H1 (cell line): ENCODE measurements at regions not wholly inside any gene's neighbourhood (a gene's known extent, or its start where the extent isn't known, plus 50 kb on each side); places are given as distances from the start of the nearest gene placed in this dataset.

Experiments used
- CTCF ChIA-PET: fragments of 300-600 bp; sonication (Branson Sonifier 250); formaldehyde crosslinking; loops from one replicate; lab custom pipeline; 2021; ENCODE audit not compliant: partially characterized antibody; lab: Charles Lee
- POLR2A ChIA-PET: fragments of 300-600 bp; sonication (Branson Sonifier 250); formaldehyde crosslinking; loops from one replicate; lab custom pipeline; 2021; ENCODE audit warnings: inconsistent platforms; ENCODE audit not compliant: partially characterized antibody; lab: Charles Lee
- DNase-seq, 2 experiments: peaks; one replicate each; pipeline versions ENCODE4 v3.0.0 to v3.0.0-alpha.2; 2010 to 2022; ENCODE audit warnings: low spot score in 2 of 2, low read depth in 1 of 2, mixed read lengths in 1 of 2
- FAIRE-seq: peaks from 2 replicates; lab custom pipeline; 2011; peaks lifted over from hg19 to GRCh38; lab: Jason Lieb, UNC
- H2AFZ ChIP-seq: 2 replicates; pipeline ENCODE4 v1.8.1; 2012; ENCODE audit warnings: low read length, inconsistent platforms
- H2AK5ac ChIP-seq: 2 replicates; pipeline ENCODE4 v1.6.1; 2013; ENCODE audit warnings: low read depth, low read length
- H2BK120ac ChIP-seq: replicated peaks from 2 replicates; pipeline ENCODE3; 2013; ENCODE audit warnings: low read depth, low read length, inconsistent platforms
- H2BK12ac ChIP-seq: 2 replicates; pipeline ENCODE4 v1.6.1; 2013; ENCODE audit warnings: low read depth, low read length
- H2BK15ac ChIP-seq: 2 replicates; pipeline ENCODE4 v1.6.1; 2013; ENCODE audit warnings: low read length
- H2BK20ac ChIP-seq: 2 replicates; pipeline ENCODE4 v1.6.1; 2013; ENCODE audit warnings: low read length
- H2BK5ac ChIP-seq: 2 replicates; pipeline ENCODE4 v1.6.1; 2013; ENCODE audit warnings: low read depth, low read length
- H3K14ac ChIP-seq: 2 replicates; pipeline ENCODE4 v1.6.1; 2013; ENCODE audit warnings: inconsistent platforms; ENCODE audit not compliant: insufficient read length
- H3K18ac ChIP-seq: 2 replicates; pipeline ENCODE4 v1.6.1; 2013; ENCODE audit warnings: low read length; ENCODE audit errors: extremely low read depth
- H3K23ac ChIP-seq: 2 replicates; pipeline ENCODE4 v1.6.1; 2013; ENCODE audit warnings: inconsistent platforms; ENCODE audit not compliant: insufficient read length
- H3K23me2 ChIP-seq: 2 replicates; pipeline ENCODE4 v1.6.1; 2013; ENCODE audit warnings: low read depth, low read length
- H3K27ac ChIP-seq: 2 replicates; pipeline ENCODE4 v1.6.1; 2011; ENCODE audit warnings: low read depth, low read length, inconsistent platforms
- H3K27me3 ChIP-seq, 4 experiments: replicated peaks in 1 of 4; 1 replicate in 1 of 4; 2 replicates in 3 of 4; pipeline versions ENCODE4 v1.6.1 to v1.8.1; 2011 to 2013; ENCODE audit warnings: low read length in 3 of 4, mild to moderate bottlenecking in 3 of 4, inconsistent platforms in 2 of 4, mixed read lengths in 2 of 4, moderate library complexity in 1 of 4; ENCODE audit not compliant: control insufficient read depth in 3 of 4, insufficient read depth in 3 of 4; ENCODE audit errors: extremely low read depth in 1 of 4
- H3K36me3 ChIP-seq, 4 experiments: 2 replicates each; pipeline versions ENCODE4 v1.6.1 to v1.8.1; 2011 to 2013; ENCODE audit warnings: mild to moderate bottlenecking in 4 of 4, low read length in 3 of 4, moderate library complexity in 2 of 4, control low read depth in 1 of 4, inconsistent platforms in 1 of 4; ENCODE audit not compliant: insufficient read depth in 4 of 4, control insufficient read depth in 2 of 4
- H3K4ac ChIP-seq: replicated peaks from 2 replicates; pipeline ENCODE3; 2013; ENCODE audit warnings: low read length, low read depth, mixed read lengths, inconsistent platforms; ENCODE audit not compliant: insufficient read length
- H3K4me1 ChIP-seq, 4 experiments: replicated peaks in 1 of 4; 1 replicate in 1 of 4; 2 replicates in 3 of 4; pipeline versions ENCODE4 v1.6.1 to v1.8.1; 2011 to 2013; ENCODE audit warnings: low read length in 3 of 4, inconsistent platforms in 2 of 4, mixed read lengths in 1 of 4; ENCODE audit not compliant: insufficient read depth in 4 of 4, control insufficient read depth in 3 of 4
- H3K4me2 ChIP-seq, 2 experiments: 2 replicates each; pipeline versions ENCODE4 v1.6.1 to v1.8.1; 2011 to 2013; ENCODE audit warnings: low read depth in 2 of 2, low read length in 2 of 2, control low read depth in 1 of 2, inconsistent platforms in 1 of 2, mild to moderate bottlenecking in 1 of 2; ENCODE audit not compliant: insufficient read depth in 1 of 2
- H3K4me3 ChIP-seq, 4 experiments: fragments of 200-600, 300-600 bp in 1 of 4; sonication (generic), shearing (Covaris generic), sonication (Bioruptor Twin) in 1 of 4; 2 replicates each; pipeline versions ENCODE4 v1.5.1 to v1.8.1; 2011 to 2016; ENCODE audit warnings: low read length in 4 of 4, low read depth in 3 of 4, control low read depth in 2 of 4, inconsistent platforms in 2 of 4, mild to moderate bottlenecking in 2 of 4, mixed read lengths in 1 of 4, moderate library complexity in 1 of 4; ENCODE audit not compliant: insufficient read depth in 2 of 4; ENCODE audit errors: extremely low read depth in 1 of 4
- H3K56ac ChIP-seq: replicated peaks from 2 replicates; pipeline ENCODE3; 2013; ENCODE audit warnings: low read depth, mild to moderate bottlenecking, mixed read lengths, low read length, inconsistent platforms; ENCODE audit not compliant: insufficient read length
- H3K79me1 ChIP-seq: 2 replicates; pipeline ENCODE4 v1.6.1; 2013; ENCODE audit warnings: low read depth, low read length, control low read depth
- H3K79me2 ChIP-seq, 2 experiments: 2 replicates each; pipeline versions ENCODE4 v1.6.1 to v1.8.1; 2012 to 2013; ENCODE audit warnings: low read length in 2 of 2, mild to moderate bottlenecking in 2 of 2, inconsistent platforms in 1 of 2; ENCODE audit not compliant: insufficient read depth in 2 of 2, control insufficient read depth in 1 of 2
- H3K9ac ChIP-seq, 4 experiments: replicated peaks in 1 of 4; 1 replicate in 1 of 4; 2 replicates in 3 of 4; pipeline versions ENCODE4 v1.6.1 to v1.8.1; 2011 to 2013; ENCODE audit warnings: low read depth in 3 of 4, low read length in 3 of 4, control low read depth in 2 of 4, mild to moderate bottlenecking in 2 of 4, moderate library complexity in 2 of 4, inconsistent platforms in 1 of 4; ENCODE audit errors: extremely low read depth in 1 of 4
- H3K9me3 ChIP-seq, 2 experiments: 2 replicates each; pipeline versions ENCODE4 v1.6.1 to v1.8.1; 2012 to 2013; ENCODE audit warnings: mild to moderate bottlenecking in 2 of 2, moderate library complexity in 2 of 2, control low read depth in 1 of 2, inconsistent platforms in 1 of 2, low read depth in 1 of 2, low read length in 1 of 2, mixed read lengths in 1 of 2; ENCODE audit not compliant: insufficient read depth in 2 of 2
- H4K20me1 ChIP-seq, 2 experiments: replicated peaks in 1 of 2; 2 replicates each; pipeline versions ENCODE3 to v1.8.1; 2011 to 2013; ENCODE audit warnings: inconsistent platforms in 2 of 2, low read length in 2 of 2, mild to moderate bottlenecking in 1 of 2; ENCODE audit not compliant: insufficient read depth in 2 of 2, control insufficient read depth in 1 of 2
- H4K5ac ChIP-seq: 2 replicates; pipeline ENCODE4 v1.6.1; 2013; ENCODE audit warnings: low read length, low read depth, mixed read lengths, inconsistent platforms; ENCODE audit not compliant: insufficient read length
- H4K8ac ChIP-seq: 2 replicates; pipeline ENCODE4 v1.8.0; 2013; ENCODE audit warnings: mild to moderate bottlenecking, moderate library complexity, low read length, inconsistent platforms; ENCODE audit not compliant: insufficient read depth; ENCODE audit errors: extremely low read depth
- H4K91ac ChIP-seq: replicated peaks from 2 replicates; pipeline ENCODE3; 2013; ENCODE audit warnings: low read length, mixed read lengths, inconsistent platforms; ENCODE audit not compliant: insufficient read length
- JUN ChIP-seq: IDR thresholded peaks from 2 replicates; pipeline ENCODE4 v1.6.1; 2011; ENCODE audit warnings: low read depth, mild to moderate bottlenecking, improper control_type of control experiment, low read length
- TCF12 ChIP-seq: IDR thresholded peaks from 2 replicates; pipeline ENCODE4 v1.6.1; 2011; ENCODE audit warnings: low read depth, mild to moderate bottlenecking, low read length
- WGBS, 2 experiments: shearing (Covaris generic) in 1 of 2; methylation state at CpG; one replicate each; pipeline versions ENCODE4 v1.1.6 to v1.1.7; 2013 to 2015; ENCODE audit warnings: low lambda C conversion rate in 2 of 2, mixed read lengths in 2 of 2, inconsistent platforms in 1 of 2, low coverage in 1 of 2, missing lambda C conversion rate in 1 of 2; ENCODE audit not compliant: insufficient replicate concordance in 2 of 2, insufficient coverage in 1 of 2, insufficient read length in 1 of 2; ENCODE audit errors: extremely low coverage in 1 of 2, missing lambda C conversion rate in 1 of 2; 5-methylcytosine and 5-hydroxymethylcytosine counted together

- no peaks in the 10 kb centered on the region for H3K4me1 ChIP-seq
- H4K8ac ChIP-seq, result no peak overlapping the region
- no peak overlapping the region for H3K18ac ChIP-seq
- no peak overlapping the region for H3K4me3 ChIP-seq
- no peak overlapping the region for H2BK120ac ChIP-seq
- no peak for DNase-seq
- 90% methylated on average over 2 of the region's 2 CpGs; no CpG with 5 or more reads in 1 of the 2 experiments for WGBS, 2 experiments
- H3K23ac ChIP-seq, result no peak overlapping the region
- no peak overlapping the region for H2BK12ac ChIP-seq
- H2BK5ac ChIP-seq, result no peak overlapping the region
- H4K20me1 ChIP-seq, result no peaks in the 10 kb centered on the region
- no peaks in the 10 kb centered on the region for H3K36me3 ChIP-seq
- no peak overlapping the region for H3K27ac ChIP-seq
- H2AK5ac ChIP-seq, result no peak overlapping the region
- no peak overlapping the region for H3K14ac ChIP-seq
- no peaks in the 10 kb centered on the region for H3K79me2 ChIP-seq
- no peaks in the 10 kb centered on the region for H3K9me3 ChIP-seq
- no peaks in the 10 kb centered on the region for H3K23me2 ChIP-seq
- no peak overlapping the region for H2AFZ ChIP-seq
- no peaks in the 10 kb centered on the region for H3K79me1 ChIP-seq
- no peak overlapping the region for H2BK20ac ChIP-seq
- no peak overlapping the region for H3K4me2 ChIP-seq
- H3K9ac ChIP-seq, result no peak overlapping the region
- no peak for FAIRE-seq
- no peak overlapping the region for H3K56ac ChIP-seq
- H4K5ac ChIP-seq, result no peak overlapping the region
- no peak overlapping the region for H3K4ac ChIP-seq
- H4K91ac ChIP-seq, result no peak overlapping the region
- H3K27me3 ChIP-seq, result no peaks in the 10 kb centered on the region
- H2BK15ac ChIP-seq, result no peak overlapping the region
- TF ChIP-seq TCF12 (no peak), JUN (no peak)
- ChIA-PET POLR2A (no interaction called here), CTCF (interaction anchor here (0.5 to 1.3 kb wide), 3 partner anchors 27 to 1200 kb away, joined by 3 read pairs; no protein-coding TSS in a partner anchor)
Measured at GRCh38 chr14:56460469-56460868, 119.1 kb upstream of the TMEM260 start.
